DMS114 treated with DMSO at 0.1 percent for 48 hours (cell line): ENCODE measurements at regions not wholly inside any gene's neighbourhood (a gene's known extent, or its start where the extent isn't known, plus 50 kb on each side); places are given as distances from the start of the nearest gene placed in this dataset.

ENCODE experiments used
- DNase-seq: peaks from one replicate; lab custom pipeline; 2025; ENCODE audit not compliant: unreplicated experiment; lab: John Stamatoyannopoulos, UW

DNA sequence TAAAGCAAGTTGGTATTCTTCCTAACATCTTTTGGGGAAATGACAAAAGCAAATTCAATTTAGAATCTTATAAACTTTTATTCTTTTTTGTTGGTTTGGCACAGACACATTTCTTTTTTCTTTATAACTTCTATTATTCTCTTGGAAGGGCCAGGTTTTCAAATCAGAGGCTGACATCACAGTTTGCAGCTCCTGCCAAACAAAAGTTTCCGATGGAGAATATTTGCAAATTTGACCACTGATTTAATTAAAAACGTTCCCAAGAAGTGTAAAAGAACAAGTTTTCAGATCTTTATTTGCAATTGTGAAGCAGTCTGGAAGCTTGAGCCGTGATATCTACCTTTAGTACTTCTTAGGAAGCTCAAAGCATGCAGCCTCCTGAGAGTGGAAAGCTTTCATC, 53.8 kb upstream of the CD83 start:
- DNase-seq: no peak

DNA sequence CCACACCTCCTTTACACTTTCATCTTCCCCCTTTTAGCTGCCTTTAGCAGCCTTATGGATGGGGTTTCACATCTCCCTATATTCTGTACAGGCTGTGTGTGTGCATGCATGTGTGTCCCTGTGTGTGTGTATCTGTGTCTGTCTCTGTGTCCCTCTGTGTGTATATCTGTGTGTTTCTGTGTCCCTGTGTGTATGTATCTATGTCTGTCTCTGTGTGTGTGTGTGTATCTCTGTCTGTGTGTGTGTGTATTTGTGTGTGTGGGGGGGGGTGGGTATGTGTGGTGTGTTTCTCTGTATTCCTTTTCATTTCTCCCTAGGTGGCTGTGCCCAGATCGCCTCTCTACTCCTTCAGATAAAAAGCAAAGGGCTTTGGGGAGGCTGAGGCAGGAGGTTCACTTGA, 52.2 kb upstream of the CD83 start:
- no peak for DNase-seq

DNA sequence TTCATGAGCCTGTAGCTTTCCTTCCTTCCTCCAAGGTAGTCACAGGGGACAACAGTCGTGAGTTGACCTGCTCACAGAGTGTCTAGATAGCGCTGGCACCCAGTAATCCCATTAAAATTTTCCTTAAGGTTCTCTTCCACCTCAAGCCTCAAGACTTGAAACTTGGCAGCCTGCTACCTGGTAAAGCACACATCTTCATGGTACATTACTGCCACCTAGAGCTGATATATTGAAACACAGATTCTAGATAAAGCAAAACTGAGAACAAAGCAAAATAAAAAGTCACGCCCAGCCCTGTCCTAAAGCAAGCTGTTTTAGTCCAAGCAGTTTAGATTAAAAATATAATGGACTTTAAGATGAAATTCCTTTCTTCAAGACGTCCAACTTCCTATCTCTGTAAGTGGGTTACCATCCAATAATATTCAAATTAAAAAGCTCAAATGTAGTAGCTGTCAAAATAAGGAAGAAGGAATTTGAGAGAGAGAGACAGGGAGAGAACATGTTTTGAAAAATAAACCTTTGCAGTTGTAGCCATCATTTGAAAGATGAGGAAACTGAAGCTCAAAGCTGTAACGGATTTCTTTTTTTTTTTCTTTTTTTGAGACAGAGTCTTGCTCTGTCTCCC, 50.7 kb upstream of the CD83 start:
- DNase-seq: peak; percentile 72

DNA sequence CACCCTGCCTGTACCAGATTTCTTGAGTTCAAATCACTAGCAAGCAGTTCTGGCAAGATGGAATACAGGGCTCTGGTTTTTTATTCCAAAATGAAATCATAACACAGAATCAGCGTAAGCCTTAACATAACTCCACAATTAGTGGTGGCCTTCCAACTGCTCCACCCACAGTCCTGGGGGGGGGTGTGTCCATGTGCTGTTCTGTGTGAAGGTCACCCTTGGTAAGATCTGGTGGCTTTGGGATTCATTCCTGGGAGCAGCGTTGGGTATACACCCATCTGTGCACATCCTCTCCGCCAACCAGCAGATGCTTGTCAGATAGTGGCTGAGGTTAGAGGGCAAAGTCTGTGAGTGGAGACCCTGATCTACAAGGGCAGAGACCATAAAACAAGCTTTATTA, 49.9 kb upstream of the CD83 start:
- DNase-seq: no peak
